SK-N-SH (cell line): ENCODE measurements at regions not wholly inside any gene's neighbourhood (a gene's known extent, or its start where the extent isn't known, plus 50 kb on each side); places are given as distances from the start of the nearest gene placed in this dataset.

Experiments
- CTCF ChIA-PET: fragments of 300-600, 350-600 bp; formaldehyde crosslinking; extraction: SDS; loops from one replicate; lab custom pipeline; 2021; lab: Yijun Ruan, JAX
- POLR2A ChIA-PET: fragments of 350-600 bp; sonication (Branson Sonifier 250); formaldehyde crosslinking; extraction: SDS; loops from one replicate; lab custom pipeline; 2020; ENCODE audit warnings: antibody characterized with exemption, inconsistent platforms; lab: Yijun Ruan, JAX
- DNase-seq: peaks from one replicate; pipeline ENCODE4 v3.0.0; 2012
- H2AFZ ChIP-seq: fragments of 200-600 bp; sonication (generic); 2 replicates; pipeline ENCODE4 v1.8.1; 2016; ENCODE audit warnings: antibody characterized with exemption, mild to moderate bottlenecking, low read depth
- H3F3A ChIP-seq: fragments of 200-600 bp; sonication (generic); replicated peaks from 2 replicates; pipeline ENCODE3; 2016; ENCODE audit warnings: antibody characterized with exemption, mild to moderate bottlenecking; ENCODE audit not compliant: insufficient read depth
- H3K27ac ChIP-seq, 2 experiments: fragments of 200-500 bp in 1 of 2; fragments of 200-600 bp in 1 of 2; sonication (Bioruptor generic) in 1 of 2; sonication (generic), shearing (Covaris generic) in 1 of 2; 2 replicates each; pipeline versions ENCODE4 v1.5.1 to v1.6.1; 2014 to 2016; ENCODE audit warnings: low read depth in 2 of 2, inconsistent platforms in 1 of 2, low read length in 1 of 2, mild to moderate bottlenecking in 1 of 2, mixed read lengths in 1 of 2
- H3K27me3 ChIP-seq: fragments of 200-600 bp; sonication (generic), shearing (Covaris generic); 2 replicates; pipeline ENCODE4 v1.6.1; 2016; ENCODE audit warnings: mixed run types; ENCODE audit not compliant: insufficient read depth
- H3K36me3 ChIP-seq, 2 experiments: fragments of 200-500 bp in 1 of 2; fragments of 200-600 bp in 1 of 2; sonication (Bioruptor generic) in 1 of 2; sonication (generic) in 1 of 2; replicated peaks in 1 of 2; 2 replicates each; pipeline versions ENCODE3 to v1.5.1; 2014 to 2016; ENCODE audit warnings: low read length in 1 of 2, mild to moderate bottlenecking in 1 of 2; ENCODE audit not compliant: insufficient read depth in 2 of 2, control insufficient read depth in 1 of 2
- H3K4me1 ChIP-seq, 2 experiments: fragments of 200-500 bp in 1 of 2; fragments of 200-600 bp in 1 of 2; sonication (Bioruptor generic) in 1 of 2; sonication (generic), shearing (Covaris generic) in 1 of 2; 2 replicates each; pipeline versions ENCODE4 v1.5.1 to v1.6.1; 2014 to 2016; ENCODE audit warnings: low read depth in 1 of 2, low read length in 1 of 2, mixed run types in 1 of 2; ENCODE audit not compliant: insufficient read depth in 2 of 2, control insufficient read depth in 1 of 2
- H3K4me2 ChIP-seq: fragments of 200-600 bp; sonication (generic), shearing (Covaris generic); 2 replicates; pipeline ENCODE4 v1.6.1; 2017; ENCODE audit warnings: mixed run types
- H3K4me3 ChIP-seq, 2 experiments: fragments of 200-500 bp in 1 of 2; fragments of 200-600 bp in 1 of 2; sonication (Bioruptor generic) in 1 of 2; sonication (generic), shearing (Covaris generic) in 1 of 2; 2 replicates each; pipeline versions ENCODE4 v1.5.1 to v1.8.1; 2014 to 2016; ENCODE audit warnings: low read depth in 2 of 2, inconsistent platforms in 1 of 2, low read length in 1 of 2, mild to moderate bottlenecking in 1 of 2, mixed read lengths in 1 of 2, moderate library complexity in 1 of 2
- H3K79me2 ChIP-seq: fragments of 200-600 bp; sonication (generic); 2 replicates; pipeline ENCODE4 v1.8.1; 2017; ENCODE audit warnings: mild to moderate bottlenecking; ENCODE audit not compliant: insufficient read depth
- H3K9ac ChIP-seq: fragments of 200-600 bp; sonication (generic); 2 replicates; pipeline ENCODE4 v1.6.1; 2017; ENCODE audit warnings: mixed run types
- H3K9me2 ChIP-seq: fragments of 200-600 bp; sonication (generic); 2 replicates; pipeline ENCODE4 v1.6.1; 2017; ENCODE audit warnings: mixed run types
- H3K9me3 ChIP-seq: fragments of 200-600 bp; sonication (generic); 2 replicates; pipeline ENCODE4 v1.6.1; 2017; ENCODE audit warnings: mixed run types, mild to moderate bottlenecking, moderate library complexity
- H4K20me1 ChIP-seq: fragments of 200-600 bp; sonication (generic); 2 replicates; pipeline ENCODE4 v1.6.1; 2017; ENCODE audit warnings: mild to moderate bottlenecking, mixed run types; ENCODE audit not compliant: insufficient read depth
- ELF1 ChIP-seq: IDR thresholded peaks from 2 replicates; pipeline ENCODE4 v1.4.0; 2012
- EP300 ChIP-seq, 2 experiments: IDR thresholded peaks; 2 replicates each; pipeline versions ENCODE4 v1.4.0 to v1.6.1; 2012; ENCODE audit warnings: borderline replicate concordance in 1 of 2, low read depth in 1 of 2, low read length in 1 of 2
- EZH2phosphoT487 ChIP-seq: fragments of 200-600 bp; sonication (generic); IDR thresholded peaks from 2 replicates; pipeline ENCODE4 v1.6.1; 2017; ENCODE audit warnings: low read depth, mixed run types, mild to moderate bottlenecking, antibody characterized with exemption, moderate library complexity, borderline replicate concordance
- FOSL2 ChIP-seq: IDR thresholded peaks from 2 replicates; pipeline ENCODE4 v1.4.0; 2012; ENCODE audit warnings: low read depth, mild to moderate bottlenecking, moderate library complexity, borderline replicate concordance
- GATA2 ChIP-seq: sonication (generic); formaldehyde crosslinking; IDR thresholded peaks from 2 replicates; pipeline ENCODE4 v1.5.0; 2020; ENCODE audit warnings: mild to moderate bottlenecking, missing genetic modification reagents
- JUND ChIP-seq: IDR thresholded peaks from 2 replicates; pipeline ENCODE4 v1.4.0; 2012
- MXI1 ChIP-seq: IDR thresholded peaks from 2 replicates; pipeline ENCODE4 v1.6.1; 2012; ENCODE audit warnings: mild to moderate bottlenecking, low read depth, low read length, improper control_type of control experiment
- NFIC ChIP-seq: IDR thresholded peaks from 2 replicates; pipeline ENCODE4 v1.4.0; 2012; ENCODE audit warnings: borderline replicate concordance
- NRF1 ChIP-seq: IDR thresholded peaks from 2 replicates; pipeline ENCODE4 v1.6.1; 2012; ENCODE audit warnings: low read depth, mild to moderate bottlenecking, low read length
- RCOR1 ChIP-seq: fragments of 150-350 bp; IDR thresholded peaks from 2 replicates; pipeline ENCODE4 v1.6.1; 2017; ENCODE audit warnings: antibody characterized with exemption, low read length
- SIN3A ChIP-seq: IDR thresholded peaks from 2 replicates; pipeline ENCODE4 v1.6.1; 2012; ENCODE audit warnings: low read depth, mild to moderate bottlenecking, low read length, moderate library complexity, borderline replicate concordance
- TAF1 ChIP-seq: IDR thresholded peaks from 2 replicates; pipeline ENCODE4 v1.6.1; 2012; ENCODE audit warnings: low read depth, mild to moderate bottlenecking, low read length, moderate library complexity, borderline replicate concordance
- TEAD4 ChIP-seq: IDR thresholded peaks from 2 replicates; pipeline ENCODE4 v1.4.0; 2012; ENCODE audit warnings: mild to moderate bottlenecking, borderline replicate concordance; ENCODE audit not compliant: insufficient read depth
- WGBS: methylation state at CpG from one replicate; pipeline ENCODE4 v1.1.6; 2017; ENCODE audit warnings: low lambda C conversion rate; 5-methylcytosine and 5-hydroxymethylcytosine counted together
- TF ChIP-seq, protein P1 (sequence below): IDR thresholded peaks from 2 replicates; pipeline ENCODE4; 2012
- TF ChIP-seq, protein P2 (sequence below): fragments of 200-600 bp; sonication (generic); IDR thresholded peaks from 2 replicates; pipeline ENCODE4 v1.6.1; 2017; ENCODE audit warnings: antibody characterized with exemption, mild to moderate bottlenecking, moderate library complexity
- TF ChIP-seq, protein P3 (sequence below): fragments of 150-350 bp; IDR thresholded peaks from 2 replicates; pipeline ENCODE4 v1.6.1; 2017; ENCODE audit warnings: antibody characterized with exemption, low read length, low read depth, borderline replicate concordance

DNA sequence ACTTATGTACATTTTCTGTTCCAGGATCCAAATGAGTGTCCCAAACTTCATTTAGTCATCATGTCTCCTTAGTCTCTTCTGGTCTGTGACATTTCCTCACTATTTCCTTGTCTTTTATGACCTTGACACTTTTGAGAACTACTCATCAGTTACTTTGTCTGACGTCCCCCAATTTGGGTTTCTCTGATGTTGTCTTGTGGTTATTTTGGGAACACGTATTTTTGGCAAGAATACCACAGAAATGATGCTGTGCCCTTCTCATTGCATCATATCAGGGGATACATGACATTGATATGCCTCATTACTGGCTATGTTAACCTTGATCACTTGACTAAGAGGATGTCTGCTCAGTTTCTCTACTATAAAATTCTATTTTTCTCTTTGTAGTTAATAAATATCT, 308.8 kb downstream of the ZNF674 start:
- POLR2A ChIA-PET = interaction anchor here (0.6 kb wide), 1 partner anchor 1092 kb away, joined by 9 read pairs; no protein-coding TSS in a partner anchor
- Histone ChIP-seq H3K27me3 (no peaks in the 10 kb centered on the region), H3F3A (no peaks in the 10 kb centered on the region), H3K36me3 (no peaks in the 10 kb centered on the region), H3K9me3 (peaks cover 3% of the 10 kb centered on the region; the same call in 1 of the 2 replicates), H3K9ac (no peak overlapping the region), H3K79me2 (no peaks in the 10 kb centered on the region), H3K4me1 (no peaks in the 10 kb centered on the region), H3K4me3 (no peak overlapping the region), H3K9me2 (no peaks in the 10 kb centered on the region), H2AFZ (no peak overlapping the region), H3K27ac (no peak overlapping the region), H4K20me1 (no peaks in the 10 kb centered on the region), H3K4me2 (no peak overlapping the region)
- DNase-seq = no peak
- TF ChIP-seq EZH2phosphoT487 (no peak), NFIC (no peak), MXI1 (no peak), ELF1 (no peak)
- TF ChIP-seq, protein P1, sequence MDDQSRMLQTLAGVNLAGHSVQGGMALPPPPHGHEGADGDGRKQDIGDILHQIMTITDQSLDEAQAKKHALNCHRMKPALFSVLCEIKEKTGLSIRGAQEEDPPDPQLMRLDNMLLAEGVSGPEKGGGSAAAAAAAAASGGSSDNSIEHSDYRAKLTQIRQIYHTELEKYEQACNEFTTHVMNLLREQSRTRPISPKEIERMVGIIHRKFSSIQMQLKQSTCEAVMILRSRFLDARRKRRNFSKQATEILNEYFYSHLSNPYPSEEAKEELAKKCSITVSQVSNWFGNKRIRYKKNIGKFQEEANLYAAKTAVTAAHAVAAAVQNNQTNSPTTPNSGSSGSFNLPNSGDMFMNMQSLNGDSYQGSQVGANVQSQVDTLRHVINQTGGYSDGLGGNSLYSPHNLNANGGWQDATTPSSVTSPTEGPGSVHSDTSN = no peak
- WGBS = 18% methylated on average over 2 of the region's 2 CpGs
- CTCF ChIA-PET = no interaction called here

DNA sequence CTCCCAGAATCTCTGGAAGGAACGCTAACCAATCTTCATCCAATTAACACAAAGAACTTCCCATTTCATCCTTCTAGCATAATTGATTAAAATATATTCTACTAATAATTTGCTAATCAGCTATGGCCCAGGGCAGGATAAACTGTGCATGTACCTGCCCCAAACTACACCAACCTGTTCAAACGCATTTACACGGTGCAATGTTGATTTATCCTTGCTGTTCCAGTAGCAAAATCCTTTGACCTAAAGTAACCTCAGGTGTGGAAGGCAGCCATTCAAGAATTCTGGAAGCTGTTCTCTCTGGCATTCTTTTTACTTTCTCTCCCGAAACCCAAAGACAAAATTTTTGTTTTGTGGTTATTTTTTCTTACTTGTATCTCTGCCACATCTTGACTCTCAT, 309.4 kb downstream of the ZNF674 start:
- no peaks in the 10 kb centered on the region for H3K27me3 ChIP-seq
- no peak for TF ChIP-seq JUND
- TF ChIP-seq, protein P2, sequence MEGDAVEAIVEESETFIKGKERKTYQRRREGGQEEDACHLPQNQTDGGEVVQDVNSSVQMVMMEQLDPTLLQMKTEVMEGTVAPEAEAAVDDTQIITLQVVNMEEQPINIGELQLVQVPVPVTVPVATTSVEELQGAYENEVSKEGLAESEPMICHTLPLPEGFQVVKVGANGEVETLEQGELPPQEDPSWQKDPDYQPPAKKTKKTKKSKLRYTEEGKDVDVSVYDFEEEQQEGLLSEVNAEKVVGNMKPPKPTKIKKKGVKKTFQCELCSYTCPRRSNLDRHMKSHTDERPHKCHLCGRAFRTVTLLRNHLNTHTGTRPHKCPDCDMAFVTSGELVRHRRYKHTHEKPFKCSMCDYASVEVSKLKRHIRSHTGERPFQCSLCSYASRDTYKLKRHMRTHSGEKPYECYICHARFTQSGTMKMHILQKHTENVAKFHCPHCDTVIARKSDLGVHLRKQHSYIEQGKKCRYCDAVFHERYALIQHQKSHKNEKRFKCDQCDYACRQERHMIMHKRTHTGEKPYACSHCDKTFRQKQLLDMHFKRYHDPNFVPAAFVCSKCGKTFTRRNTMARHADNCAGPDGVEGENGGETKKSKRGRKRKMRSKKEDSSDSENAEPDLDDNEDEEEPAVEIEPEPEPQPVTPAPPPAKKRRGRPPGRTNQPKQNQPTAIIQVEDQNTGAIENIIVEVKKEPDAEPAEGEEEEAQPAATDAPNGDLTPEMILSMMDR = no peak
- TF ChIP-seq FOSL2 = no peak
- TF ChIP-seq NRF1 = no peak
- no peak for TF ChIP-seq GATA2 (CRISPR knock-in tag)
- TF ChIP-seq TEAD4 = no peak
- no peak for TF ChIP-seq RCOR1
- no peak for TF ChIP-seq SIN3A
- no peak for TF ChIP-seq EP300 (IDR thresholded peaks at IDR 0.05; ENCODE audit: borderline replicate concordance in 1 of 2, low read depth in 1 of 2, low read length in 1 of 2)
- no peak for TF ChIP-seq TAF1
- TF ChIP-seq, protein P3, sequence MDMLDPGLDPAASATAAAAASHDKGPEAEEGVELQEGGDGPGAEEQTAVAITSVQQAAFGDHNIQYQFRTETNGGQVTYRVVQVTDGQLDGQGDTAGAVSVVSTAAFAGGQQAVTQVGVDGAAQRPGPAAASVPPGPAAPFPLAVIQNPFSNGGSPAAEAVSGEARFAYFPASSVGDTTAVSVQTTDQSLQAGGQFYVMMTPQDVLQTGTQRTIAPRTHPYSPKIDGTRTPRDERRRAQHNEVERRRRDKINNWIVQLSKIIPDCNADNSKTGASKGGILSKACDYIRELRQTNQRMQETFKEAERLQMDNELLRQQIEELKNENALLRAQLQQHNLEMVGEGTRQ = no peak
- no peaks in the 10 kb centered on the region for H3K36me3 ChIP-seq
- H4K20me1 ChIP-seq = no peaks in the 10 kb centered on the region
- 29% methylated on average over 4 of the region's 4 CpGs for WGBS
- no peak overlapping the region for H3K27ac ChIP-seq
- CTCF ChIA-PET = no interaction called here
- POLR2A ChIA-PET = interaction anchor here (0.6 kb wide), 1 partner anchor 1091 kb away, joined by 9 read pairs; no protein-coding TSS in a partner anchor
- H3K9me2 ChIP-seq = no peaks in the 10 kb centered on the region
- no peaks in the 10 kb centered on the region for H3K4me1 ChIP-seq
- H3K4me2 ChIP-seq = no peak overlapping the region
- no peak overlapping the region for H3K9ac ChIP-seq
- no peak for DNase-seq
- no peaks in the 10 kb centered on the region for H3K79me2 ChIP-seq
- no peaks in the 10 kb centered on the region for H3K9me3 ChIP-seq
- H3F3A ChIP-seq = no peaks in the 10 kb centered on the region
- H3K4me3 ChIP-seq = no peak overlapping the region
- H2AFZ ChIP-seq = no peak overlapping the region
